Mammary epithelial cell (primary cell): ENCODE measurements at regions not wholly inside any gene's neighbourhood (a gene's known extent, or its start where the extent isn't known, plus 50 kb on each side); places are given as distances from the start of the nearest gene placed in this dataset.

ENCODE experiments used
- EZH2 ChIP-seq: IDR thresholded peaks from 2 replicates; pipeline ENCODE4 v1.6.1; 2012; ENCODE audit warnings: low read length, inconsistent platforms, borderline replicate concordance
- TF ChIP-seq, protein P1 (sequence below), 2 donors: IDR thresholded peaks in 1 of 2; conservative IDR thresholded peaks in 1 of 2; 2 replicates each; pipeline ENCODE4 v1.5.1; 2011 to 2012; ENCODE audit warnings: inconsistent platforms in 2 of 2, low read length in 2 of 2, mild to moderate bottlenecking in 2 of 2, control low read depth in 1 of 2, low read depth in 1 of 2; ENCODE audit not compliant: insufficient read depth in 1 of 2; ENCODE audit errors: extremely low read depth in 1 of 2

DNA sequence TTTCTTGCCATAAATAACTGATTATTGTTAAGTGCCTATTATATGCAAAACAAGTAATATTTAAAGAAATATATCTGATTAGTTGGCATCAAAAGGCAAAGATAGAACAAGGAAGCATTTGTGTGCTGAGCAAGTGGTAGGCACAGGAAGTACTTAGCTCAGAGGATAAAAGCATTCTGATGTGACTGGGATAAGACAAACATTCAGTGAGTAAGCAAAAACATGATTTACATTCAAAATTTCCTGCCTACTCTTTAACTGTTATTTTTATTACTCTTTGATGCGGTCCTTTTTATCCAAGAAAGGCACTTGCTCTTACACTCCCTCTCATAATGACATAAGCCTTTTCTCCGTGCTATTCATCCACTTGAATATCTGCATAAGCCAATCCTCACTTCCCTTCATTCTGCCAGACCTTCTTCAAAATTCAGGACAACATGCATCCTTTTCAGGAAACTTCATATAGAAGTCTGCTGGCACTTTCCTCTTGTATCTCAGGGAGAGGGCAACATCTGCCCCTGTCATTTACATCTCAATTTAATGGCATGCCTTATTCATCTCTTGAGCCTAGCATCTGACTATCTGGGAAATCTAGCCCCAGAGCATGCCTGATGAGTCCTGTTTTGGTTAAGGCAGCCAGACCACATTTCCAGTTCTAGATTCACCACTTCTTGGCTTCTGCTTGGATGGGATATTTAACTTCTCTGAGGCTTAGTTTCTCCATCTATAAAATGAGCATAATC is 478.2 kb upstream of the ROBO2 start:
- TF ChIP-seq, protein P1, sequence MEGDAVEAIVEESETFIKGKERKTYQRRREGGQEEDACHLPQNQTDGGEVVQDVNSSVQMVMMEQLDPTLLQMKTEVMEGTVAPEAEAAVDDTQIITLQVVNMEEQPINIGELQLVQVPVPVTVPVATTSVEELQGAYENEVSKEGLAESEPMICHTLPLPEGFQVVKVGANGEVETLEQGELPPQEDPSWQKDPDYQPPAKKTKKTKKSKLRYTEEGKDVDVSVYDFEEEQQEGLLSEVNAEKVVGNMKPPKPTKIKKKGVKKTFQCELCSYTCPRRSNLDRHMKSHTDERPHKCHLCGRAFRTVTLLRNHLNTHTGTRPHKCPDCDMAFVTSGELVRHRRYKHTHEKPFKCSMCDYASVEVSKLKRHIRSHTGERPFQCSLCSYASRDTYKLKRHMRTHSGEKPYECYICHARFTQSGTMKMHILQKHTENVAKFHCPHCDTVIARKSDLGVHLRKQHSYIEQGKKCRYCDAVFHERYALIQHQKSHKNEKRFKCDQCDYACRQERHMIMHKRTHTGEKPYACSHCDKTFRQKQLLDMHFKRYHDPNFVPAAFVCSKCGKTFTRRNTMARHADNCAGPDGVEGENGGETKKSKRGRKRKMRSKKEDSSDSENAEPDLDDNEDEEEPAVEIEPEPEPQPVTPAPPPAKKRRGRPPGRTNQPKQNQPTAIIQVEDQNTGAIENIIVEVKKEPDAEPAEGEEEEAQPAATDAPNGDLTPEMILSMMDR (conservative IDR thresholded peaks at IDR 0.05 in 1 of 2, IDR thresholded peaks at IDR 0.05 in 1 of 2; ENCODE audit: extremely low read depth in 1 of 2, insufficient read depth in 1 of 2, low read depth in 1 of 2, low read length in 2 of 2), result no peak
- no peak for TF ChIP-seq EZH2
